ENCODE measurements at regions not wholly inside any gene's neighbourhood (a gene's known extent, or its start where the extent isn't known, plus 50 kb on each side); places are given as distances from the start of the nearest gene placed in this dataset.
"Not testable (repeated sequence)": the region's sequence is repeated elsewhere in the genome, so short reads cannot be mapped to it uniquely, and the experiment has no call there.

DNA sequence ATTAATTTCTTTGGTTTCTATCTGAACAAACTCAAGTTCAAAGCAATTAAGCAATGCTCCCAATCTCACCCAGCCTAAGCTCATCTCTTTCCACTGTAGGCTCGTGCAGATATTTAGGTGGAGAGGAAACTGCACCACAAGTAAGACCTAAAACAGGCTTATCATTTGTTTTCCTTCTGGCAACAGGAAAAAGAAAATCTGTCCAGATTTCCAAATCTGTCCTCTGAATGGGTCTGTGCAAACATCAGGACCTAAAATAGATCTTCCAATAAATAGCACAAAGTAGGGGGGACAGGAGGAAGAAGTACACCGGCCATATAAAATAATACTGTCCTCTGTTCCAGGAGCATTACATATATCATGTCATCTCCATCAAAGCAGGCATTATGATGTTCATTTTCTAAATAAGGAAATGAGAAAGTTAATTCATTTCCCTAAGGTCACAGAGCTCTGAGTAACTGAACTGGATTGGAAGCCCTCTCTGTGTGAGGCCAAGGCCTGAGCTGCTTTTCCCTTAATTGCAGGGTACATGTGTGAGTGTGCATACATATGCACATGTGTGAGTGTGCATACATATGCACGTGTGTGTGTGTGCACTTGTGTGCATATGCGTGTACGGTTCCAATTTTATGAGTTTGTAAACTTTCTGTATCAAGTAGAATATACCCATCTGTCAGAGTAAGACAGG is 92.8 kb upstream of the PARD3 start:
- DNase-seq, result no peak

DNA sequence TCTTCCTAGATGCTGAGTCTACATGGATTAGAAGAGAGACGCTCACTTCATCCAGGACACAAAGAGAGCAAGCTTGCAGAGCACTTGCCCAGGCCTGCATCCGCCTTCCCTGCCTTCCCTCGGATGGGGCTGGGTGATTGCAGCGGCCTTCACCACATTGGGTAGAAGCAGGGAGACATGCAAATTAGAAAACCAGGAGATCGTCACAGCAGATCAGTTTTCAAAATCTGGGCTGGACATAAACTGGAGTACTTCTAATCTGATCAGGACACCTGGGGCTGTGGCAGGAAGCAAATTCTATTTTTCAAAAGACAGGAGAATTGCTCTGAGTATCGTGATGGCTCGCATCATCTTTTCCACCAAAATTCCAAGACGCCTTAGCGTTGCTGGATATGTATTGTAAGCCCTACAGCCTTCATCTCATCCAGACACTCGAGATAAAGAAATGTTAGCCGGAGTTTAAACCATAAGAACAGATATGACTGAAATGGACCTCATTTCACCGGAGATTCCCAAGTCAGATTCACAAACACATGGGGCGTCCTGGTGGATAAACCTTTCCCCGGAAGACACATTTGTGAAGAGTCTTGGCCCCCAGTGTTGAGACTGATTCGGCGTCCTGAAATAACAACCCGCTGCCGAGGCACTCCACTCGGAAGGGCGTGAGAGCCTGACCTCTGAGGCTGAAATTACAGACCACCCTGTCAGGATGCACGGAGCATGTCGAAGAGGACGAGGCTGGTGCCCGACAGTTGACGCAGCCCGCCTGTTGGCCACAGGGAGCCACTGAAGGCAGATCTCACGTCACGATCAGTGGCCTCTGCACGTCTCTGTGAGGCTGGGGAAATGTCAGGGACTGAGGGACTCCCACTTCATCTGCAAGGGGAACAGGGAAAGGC is 91.2 kb upstream of the PARD3 start:
- DNase-seq, result no peak

GRCh38 chr10:34905200-34905927 is 90.3 kb upstream of the PARD3 start:
- DNase-seq, result no peak

GRCh38 chr10:34904191-34904590 is 89.1 kb upstream of the PARD3 start:
- DNase-seq, result no peak

DNA sequence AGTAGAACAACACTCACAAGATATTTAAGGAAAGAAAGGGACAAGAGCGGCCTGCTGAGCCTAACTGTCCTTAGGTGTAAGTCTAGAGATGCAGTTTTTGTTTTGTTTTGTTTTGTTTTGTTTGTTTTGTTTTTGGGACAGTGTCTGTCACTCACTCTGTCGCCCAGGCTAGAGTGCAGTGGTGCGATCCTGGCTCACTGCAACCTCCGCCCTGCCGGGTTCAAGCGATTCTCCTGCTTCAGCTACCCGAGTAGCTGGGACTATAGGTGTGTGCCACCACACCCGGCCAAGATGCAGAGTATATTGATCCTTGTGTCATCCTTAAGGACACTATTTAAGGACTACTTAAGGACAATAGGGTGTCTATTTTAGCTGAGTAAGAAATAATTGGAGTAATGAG is 84.1 kb upstream of the PARD3 start:
- no peak for DNase-seq

DNA sequence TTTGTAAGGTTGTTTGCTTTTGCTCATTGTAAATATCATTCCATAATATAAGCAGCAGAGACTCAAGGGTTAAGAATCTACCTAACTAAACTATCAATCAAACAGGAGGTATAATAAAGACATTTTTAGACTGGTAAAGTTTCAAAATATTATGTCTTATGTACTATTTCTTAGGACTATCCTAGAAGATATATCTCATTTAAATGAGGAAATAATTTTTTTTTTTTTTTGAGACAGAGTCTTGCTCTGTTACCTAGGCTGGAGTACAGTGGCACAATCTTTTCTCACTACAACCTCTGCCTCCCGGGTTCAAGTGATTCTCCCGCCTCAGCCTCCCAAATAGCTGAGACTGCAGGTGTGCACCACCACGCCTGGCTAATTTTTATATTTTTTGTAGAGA is 80.9 kb upstream of the PARD3 start:
- DNase-seq, result no peak

- not testable (repeated sequence) for DNase-seq
These were observed 80.0 kb upstream of the PARD3 start for GRCh38 chr10:34895046-34895445.

GRCh38 chr10:34892521-34892920 is 77.4 kb upstream of the PARD3 start:
- DNase-seq, result not testable (repeated sequence)

DNA sequence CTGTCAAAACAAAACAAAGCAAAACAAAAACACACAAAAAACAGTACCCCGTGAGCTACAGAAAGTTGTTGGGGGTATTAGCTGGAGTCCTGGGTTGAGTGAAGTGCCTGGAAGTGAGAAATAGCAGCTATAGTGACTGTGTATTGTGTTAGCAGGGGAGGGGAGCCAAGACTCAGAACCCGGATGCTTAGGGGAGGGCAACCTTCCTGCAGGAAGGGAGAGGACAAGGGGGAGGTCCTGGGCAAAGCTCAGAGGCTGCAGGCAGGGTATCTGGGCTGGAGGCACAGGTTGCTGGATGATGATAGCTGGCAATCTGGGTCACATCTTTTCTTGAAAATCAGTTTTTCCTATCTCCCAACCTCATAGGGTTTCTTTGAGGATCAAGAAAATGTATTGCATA is 75.8 kb upstream of the PARD3 start:
- no peak for DNase-seq

DNA sequence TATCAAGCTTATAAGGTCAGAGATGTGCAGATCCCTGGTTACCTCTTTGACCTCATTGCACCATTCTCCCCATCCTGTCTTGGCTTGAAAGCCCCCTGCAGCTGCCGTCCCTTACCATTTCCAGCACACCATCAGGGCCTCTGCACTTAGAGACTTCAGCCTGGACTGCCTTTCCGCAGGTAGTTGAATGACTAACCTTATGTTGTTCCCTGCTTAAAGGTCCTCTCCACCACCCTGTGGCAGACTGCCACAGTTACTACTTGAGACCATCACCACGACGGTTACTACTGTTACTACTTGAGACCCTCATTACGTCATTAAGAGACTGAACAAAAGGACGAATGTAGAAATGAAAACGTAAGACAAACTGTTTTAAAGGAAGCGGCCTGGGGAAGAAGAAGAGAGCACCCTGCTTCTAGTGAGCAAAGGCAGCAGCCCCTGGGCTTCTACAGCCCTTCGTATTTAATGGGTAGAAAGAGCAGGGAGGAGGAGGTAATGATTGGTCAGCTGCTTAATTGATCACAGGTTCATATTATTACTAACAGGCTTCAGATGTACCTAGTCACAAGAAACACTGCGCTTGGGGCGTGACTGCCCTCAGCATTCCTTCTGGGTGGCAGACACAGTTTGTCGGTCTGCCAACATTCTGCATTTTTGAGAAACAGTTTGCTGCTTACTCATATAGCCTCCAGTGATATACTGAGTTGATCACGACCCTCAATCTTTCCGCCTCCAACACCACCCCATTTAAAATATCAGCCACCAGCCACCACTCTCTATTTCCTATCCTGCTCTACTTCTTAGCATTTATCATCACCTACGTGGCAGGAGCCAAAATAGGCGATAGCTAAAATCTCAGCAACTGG is 74.1 kb upstream of the PARD3 start:
- no peak for DNase-seq

- no peak for DNase-seq
These were observed 72.0 kb upstream of the PARD3 start for GRCh38 chr10:34886906-34887642.

- DNase-seq, result no peak
These were observed 70.8 kb upstream of the PARD3 start for GRCh38 chr10:34885898-34886297.

DNA sequence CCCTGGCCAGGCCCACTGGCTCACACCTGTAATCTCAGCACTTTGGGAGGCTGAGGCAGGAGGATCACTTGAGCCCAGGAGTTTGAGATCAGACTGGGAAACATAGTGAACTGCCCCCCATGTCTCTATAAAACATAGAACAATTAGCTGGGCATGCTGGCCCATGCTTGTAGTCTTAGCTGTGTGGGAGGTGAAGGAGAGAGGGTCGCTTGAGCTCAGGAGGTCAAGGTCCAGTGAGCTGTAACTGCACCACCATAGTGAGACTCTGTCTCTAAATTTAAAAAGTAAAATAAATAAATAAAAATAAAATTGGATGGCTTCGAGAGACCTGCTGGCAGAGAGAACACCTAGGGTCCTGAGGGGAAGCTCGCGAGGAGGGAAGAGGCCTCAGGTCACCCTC is 69.9 kb upstream of the PARD3 start:
- DNase-seq, result no peak

GRCh38 chr10:34884272-34884952 is 69.3 kb upstream of the PARD3 start:
- no peak for DNase-seq

GRCh38 chr10:34880817-34881216 is 65.7 kb upstream of the PARD3 start:
- no peak for DNase-seq

DNA sequence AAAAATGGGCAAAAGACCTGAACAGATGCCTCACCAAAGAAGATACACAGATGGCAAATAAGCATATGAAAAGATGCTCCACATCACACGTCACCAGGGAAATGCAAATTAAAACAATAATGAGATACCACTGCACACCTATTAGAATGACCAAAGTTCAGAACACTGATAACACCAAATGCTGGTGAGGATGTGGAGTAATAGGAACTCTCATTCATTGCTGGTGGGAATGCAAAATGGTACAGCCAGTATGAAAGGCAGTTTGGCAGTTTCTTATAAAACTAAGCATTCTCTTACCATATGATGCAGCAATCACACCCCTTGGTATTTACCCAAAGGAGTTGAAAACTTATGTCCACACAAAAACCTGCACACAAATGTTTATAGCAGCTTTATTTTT is 63.6 kb upstream of the PARD3 start:
- not testable (repeated sequence) for DNase-seq

GRCh38 chr10:34875061-34875460 is 60.0 kb upstream of the PARD3 start:
- DNase-seq, result no peak

DNA sequence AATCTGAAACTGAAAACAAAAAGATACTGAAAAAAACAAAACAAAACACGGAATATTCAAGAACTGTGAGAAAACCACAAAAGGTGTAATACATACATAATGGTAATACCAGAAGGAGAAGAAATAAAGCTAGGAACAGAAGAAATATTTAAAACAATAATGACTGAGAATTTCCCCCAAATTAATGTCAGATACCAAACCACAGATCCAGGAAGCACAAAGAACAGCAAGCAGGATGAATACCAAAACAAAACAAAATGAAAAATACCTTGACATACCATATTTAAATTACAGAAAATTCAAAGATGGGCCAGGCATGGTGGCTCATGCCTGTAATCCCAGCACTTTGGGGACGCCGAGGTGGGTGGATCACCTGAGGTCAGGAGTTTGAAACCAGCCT is 57.7 kb upstream of the PARD3 start:
- no peak for DNase-seq

- no peak for DNase-seq
These were observed 54.2 kb upstream of the PARD3 start for GRCh38 chr10:34869135-34869836.

DNA sequence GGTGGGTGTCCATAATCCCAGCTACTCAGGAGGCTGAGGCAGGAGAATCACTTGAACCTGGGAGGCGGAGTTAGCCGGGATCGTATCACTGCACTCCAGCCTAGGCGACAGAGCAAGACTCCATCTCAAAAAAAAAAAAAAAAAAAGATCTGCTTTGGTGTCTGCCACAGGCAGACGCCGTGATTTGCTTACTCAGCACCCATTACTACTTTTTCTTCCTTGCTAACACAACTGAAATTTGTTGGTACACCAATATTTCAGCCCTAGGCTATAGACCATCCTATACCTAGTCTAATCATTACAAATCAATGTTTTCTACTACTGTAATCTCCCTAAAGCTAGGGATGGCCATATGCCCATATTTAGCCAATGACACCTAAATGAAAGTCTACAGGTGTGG is 53.5 kb upstream of the PARD3 start:
- DNase-seq, result no peak

GRCh38 chr10:34866848-34867247 is 51.8 kb upstream of the PARD3 start:
- no peak for DNase-seq

All from AML-193 (cell line).